ENCODE measurements at regions not wholly inside any gene's neighbourhood (a gene's known extent, or its start where the extent isn't known, plus 50 kb on each side); places are given as distances from the start of the nearest gene placed in this dataset.

DNA sequence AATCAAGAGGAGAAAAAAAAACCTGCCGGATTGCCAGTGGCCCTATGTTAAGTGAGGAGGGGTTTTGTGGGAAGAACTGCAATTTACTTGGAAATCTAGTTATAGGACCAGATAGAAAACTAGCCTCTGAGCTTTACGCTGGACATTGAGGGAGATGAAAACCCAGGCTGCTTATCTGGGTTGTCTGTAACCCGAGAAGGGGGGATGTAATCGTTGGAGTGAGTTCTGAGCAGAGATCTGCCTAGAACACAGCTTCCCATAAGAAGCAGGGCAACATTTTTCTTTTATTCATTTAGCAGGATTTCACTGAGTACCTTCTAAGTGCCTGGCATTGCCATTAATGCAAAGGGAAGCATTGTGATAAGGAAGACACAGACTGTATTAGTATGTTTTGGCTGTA, 70.6 kb downstream of the KATNIP start:
- peaks cover 0 to 3% of the 10 kb centered on the region in 2 experiments; a peak in 2 of 5 replicates for H3K4me1 ChIP-seq (replicated peaks in 1 of 2; ENCODE audit: control insufficient read depth in 2 of 2, insufficient read depth in 2 of 2, low read length in 2 of 2)
- H3K79me2 ChIP-seq (ENCODE audit: control insufficient read depth, insufficient read depth, low read length) = no peaks in the 10 kb centered on the region
- no peak overlapping the region for H3K27ac ChIP-seq (ENCODE audit: extremely low read depth, low read depth, low read length)
- in situ Hi-C loops (cut with MboI) (no loop called here), intact Hi-C loops (cut with micrococcal nuclease) (no loop called here)
- H3K36me3 ChIP-seq (ENCODE audit: control insufficient read depth, insufficient read depth, low read length) = no peaks in the 10 kb centered on the region
- no peak overlapping the region for H3K4me2 ChIP-seq (ENCODE audit: insufficient read depth, low read length)
- WGBS (ENCODE audit: insufficient coverage, low coverage, missing lambda C conversion rate) = 28% methylated on average over 4 of the region's 4 CpGs
- H4K20me1 ChIP-seq (replicated peaks; ENCODE audit: control insufficient read depth, insufficient read depth, low read length) = no peaks in the 10 kb centered on the region
- H2AFZ ChIP-seq (ENCODE audit: low read depth, low read length) = no peak overlapping the region
- FAIRE-seq = no peak
- H3K9me3 ChIP-seq (replicated peaks; ENCODE audit: control insufficient read depth, insufficient read depth, low read depth, low read length) = no peaks in the 10 kb centered on the region
- ChIA-PET POLR2A (interaction anchor here (0.8 to 1.2 kb wide), 2 partner anchors 19 to 24 kb away, joined by 4 to 5 read pairs; no protein-coding TSS in a partner anchor), CTCF (ENCODE audit: low intra/inter-chr PET ratio) (no interaction called here)
- TF ChIP-seq, protein P1, sequence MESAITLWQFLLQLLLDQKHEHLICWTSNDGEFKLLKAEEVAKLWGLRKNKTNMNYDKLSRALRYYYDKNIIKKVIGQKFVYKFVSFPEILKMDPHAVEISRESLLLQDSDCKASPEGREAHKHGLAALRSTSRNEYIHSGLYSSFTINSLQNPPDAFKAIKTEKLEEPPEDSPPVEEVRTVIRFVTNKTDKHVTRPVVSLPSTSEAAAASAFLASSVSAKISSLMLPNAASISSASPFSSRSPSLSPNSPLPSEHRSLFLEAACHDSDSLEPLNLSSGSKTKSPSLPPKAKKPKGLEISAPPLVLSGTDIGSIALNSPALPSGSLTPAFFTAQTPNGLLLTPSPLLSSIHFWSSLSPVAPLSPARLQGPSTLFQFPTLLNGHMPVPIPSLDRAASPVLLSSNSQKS (CRISPR knock-in tag; IDR thresholded peaks at IDR 0.05) = no peak
- TF ChIP-seq RBM39 (optimal IDR thresholded peaks at IDR 0.05; ENCODE audit: low read depth, low read length) (no peak), LEF1 (IDR thresholded peaks at IDR 0.05) (no peak), ZNF24 (IDR thresholded peaks at IDR 0.05) (no peak), IRF2 (CRISPR knock-in tag; IDR thresholded peaks at IDR 0.05) (no peak)
- TF ChIP-seq, protein P2, sequence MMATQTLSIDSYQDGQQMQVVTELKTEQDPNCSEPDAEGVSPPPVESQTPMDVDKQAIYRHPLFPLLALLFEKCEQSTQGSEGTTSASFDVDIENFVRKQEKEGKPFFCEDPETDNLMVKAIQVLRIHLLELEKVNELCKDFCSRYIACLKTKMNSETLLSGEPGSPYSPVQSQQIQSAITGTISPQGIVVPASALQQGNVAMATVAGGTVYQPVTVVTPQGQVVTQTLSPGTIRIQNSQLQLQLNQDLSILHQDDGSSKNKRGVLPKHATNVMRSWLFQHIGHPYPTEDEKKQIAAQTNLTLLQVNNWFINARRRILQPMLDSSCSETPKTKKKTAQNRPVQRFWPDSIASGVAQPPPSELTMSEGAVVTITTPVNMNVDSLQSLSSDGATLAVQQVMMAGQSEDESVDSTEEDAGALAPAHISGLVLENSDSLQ (IDR thresholded peaks at IDR 0.05) = no peak
- no peaks in the 10 kb centered on the region for H3K27me3 ChIP-seq (ENCODE audit: control insufficient read depth in 2 of 2, insufficient read depth in 2 of 2, low read length in 2 of 2)
- no peaks in the 10 kb centered on the region for H3K9me1 ChIP-seq (ENCODE audit: control insufficient read depth, insufficient read depth, low read length)
- H3K4me3 ChIP-seq = no peak overlapping the region
- no TSS peak for BruUV-seq (replicated peaks)
- H3K9ac ChIP-seq (ENCODE audit: insufficient read depth in 1 of 2, low read depth in 2 of 2, low read length in 2 of 2) = no peak overlapping the region
- peak in 1 of 4 experiments; percentile 8 for DNase-seq (ENCODE audit: extremely low read depth in 1 of 4, low spot score in 3 of 4)
- ATAC-seq = no peak
